GM12878 (cell line): ENCODE measurements at regions not wholly inside any gene's neighbourhood (a gene's known extent, or its start where the extent isn't known, plus 50 kb on each side); places are given as distances from the start of the nearest gene placed in this dataset.

Experiments
- POLR2AphosphoS2 ChIP-seq: IDR thresholded peaks from 2 replicates; pipeline ENCODE4 v1.6.1; 2011; ENCODE audit warnings: low read depth, mild to moderate bottlenecking, low read length, improper control_type of control experiment, moderate library complexity
- TF ChIP-seq, protein P1 (sequence below): fragments of 450-650 bp; IDR thresholded peaks from 2 replicates; pipeline ENCODE4 v1.6.1; 2016; ENCODE audit warnings: mild to moderate bottlenecking

DNA sequence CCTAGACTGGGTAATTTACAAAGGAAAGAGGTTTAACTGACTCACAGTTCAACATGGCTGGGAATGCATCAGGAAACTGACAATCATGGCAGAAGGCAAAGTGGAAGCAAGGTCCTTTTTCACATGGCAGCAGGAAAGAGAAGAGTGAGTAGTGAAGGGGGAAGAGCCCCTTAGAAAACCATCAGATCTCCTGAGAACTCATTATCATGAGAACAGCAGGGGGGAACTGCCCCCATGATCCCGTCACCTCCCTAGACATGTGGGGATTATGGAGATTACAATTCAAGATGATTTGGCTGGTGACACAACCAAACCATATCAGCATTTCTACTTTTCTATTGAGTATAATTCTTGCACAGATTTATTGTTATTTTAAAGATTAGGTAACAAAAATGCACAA is 822.1 kb upstream of the FLRT2 start:
- no peak for TF ChIP-seq POLR2AphosphoS2
- TF ChIP-seq, protein P1, sequence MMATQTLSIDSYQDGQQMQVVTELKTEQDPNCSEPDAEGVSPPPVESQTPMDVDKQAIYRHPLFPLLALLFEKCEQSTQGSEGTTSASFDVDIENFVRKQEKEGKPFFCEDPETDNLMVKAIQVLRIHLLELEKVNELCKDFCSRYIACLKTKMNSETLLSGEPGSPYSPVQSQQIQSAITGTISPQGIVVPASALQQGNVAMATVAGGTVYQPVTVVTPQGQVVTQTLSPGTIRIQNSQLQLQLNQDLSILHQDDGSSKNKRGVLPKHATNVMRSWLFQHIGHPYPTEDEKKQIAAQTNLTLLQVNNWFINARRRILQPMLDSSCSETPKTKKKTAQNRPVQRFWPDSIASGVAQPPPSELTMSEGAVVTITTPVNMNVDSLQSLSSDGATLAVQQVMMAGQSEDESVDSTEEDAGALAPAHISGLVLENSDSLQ, result no peak
